ENCODE measurements at regions not wholly inside any gene's neighbourhood (a gene's known extent, or its start where the extent isn't known, plus 50 kb on each side); places are given as distances from the start of the nearest gene placed in this dataset.

DNA sequence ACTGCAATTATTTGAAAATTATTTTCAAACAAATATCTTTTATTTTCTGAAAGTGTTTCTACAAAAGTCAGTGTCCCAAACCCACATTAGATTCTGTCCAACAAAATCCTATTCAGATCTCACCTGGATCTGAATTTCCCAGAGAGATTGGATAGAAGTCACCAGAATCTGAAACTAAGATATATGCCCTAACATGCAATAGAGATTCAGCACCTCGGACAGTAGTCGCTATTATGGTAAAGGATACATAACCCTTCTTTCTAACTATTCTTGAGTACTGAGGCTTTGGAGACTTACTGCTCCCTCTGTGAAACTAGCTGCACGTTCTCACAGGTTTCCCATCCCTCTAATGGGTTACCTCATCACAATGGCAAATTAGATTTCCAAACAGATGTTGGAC is 151.4 kb downstream of the ID4 start:
- intact Hi-C loops (cut with micrococcal nuclease), result no loop called here
- Histone ChIP-seq H3K27ac (ENCODE audit: insufficient read depth, low read length) (no peak overlapping the region), H4K8ac (ENCODE audit: low read depth in 2 of 2, low read length in 2 of 2) (no peak overlapping the region), H3K4me1 (ENCODE audit: control insufficient read depth, insufficient read depth, low read length) (no peaks in the 10 kb centered on the region), H4K91ac (ENCODE audit: insufficient read depth, low read depth, low read length) (no peak overlapping the region), H3K9ac (ENCODE audit: low read depth, low read length) (no peak overlapping the region), H3K27me3 (ENCODE audit: control insufficient read depth, insufficient read depth, low read length) (no peaks in the 10 kb centered on the region), H3K36me3 (ENCODE audit: control insufficient read depth, insufficient read depth, low read length) (no peaks in the 10 kb centered on the region), H3K4me2 (ENCODE audit: low read depth, low read length) (no peak overlapping the region), H3K4me3 (ENCODE audit: insufficient read depth, low read depth, low read length) (no peak overlapping the region), H3K4ac (ENCODE audit: low read depth, low read length) (no peak overlapping the region), H2AK5ac (ENCODE audit: low read depth, low read length) (no peak overlapping the region), H3K79me1 (ENCODE audit: low read depth in 1 of 2, low read length in 2 of 2) (no peaks in the 10 kb centered on the region), H3K9me3 (ENCODE audit: control insufficient read depth, insufficient read depth, low read length) (peaks cover 7% of the 10 kb centered on the region; the same call in 1 of the 2 replicates), H2BK120ac (ENCODE audit: low read depth, low read length) (no peak overlapping the region), H2BK5ac (ENCODE audit: low read depth, low read length, poor library complexity, severe bottlenecking) (no peak overlapping the region), H2AK9ac (replicated peaks; ENCODE audit: low read depth, low read length, poor library complexity) (no peak overlapping the region), H3K14ac (replicated peaks; ENCODE audit: low read depth, low read length) (no peak overlapping the region), H2BK20ac (ENCODE audit: low read depth, low read length) (no peak overlapping the region), H3K18ac (ENCODE audit: low read depth, low read length) (no peak overlapping the region), H2AFZ (replicated peaks; ENCODE audit: low read length, poor library complexity) (no peak overlapping the region), H3K9me1 (ENCODE audit: insufficient read depth, low read length) (no peaks in the 10 kb centered on the region), H3K56ac (ENCODE audit: extremely low read depth, insufficient read depth, low read length) (no peak overlapping the region), H4K20me1 (ENCODE audit: insufficient read depth, low read length) (no peaks in the 10 kb centered on the region), H4K5ac (ENCODE audit: low read depth, low read length) (no peak overlapping the region), H2BK15ac (ENCODE audit: low read depth, low read length) (no peak overlapping the region), H3K23ac (ENCODE audit: low read depth, low read length) (no peak overlapping the region)
- peak; percentile 9 for DNase-seq
- TF ChIP-seq MAZ (IDR thresholded peaks at IDR 0.05; ENCODE audit: borderline replicate concordance, low read depth, low read length) (no peak), CHD1 (IDR thresholded peaks at IDR 0.05; ENCODE audit: low read depth, low read length) (no peak), FOS (IDR thresholded peaks at IDR 0.05; ENCODE audit: low read depth, low read length) (no peak), NFE2L2 (IDR thresholded peaks at IDR 0.05; ENCODE audit: low read depth, low read length) (no peak), BHLHE40 (IDR thresholded peaks at IDR 0.05; ENCODE audit: low read depth, low read length) (no peak), CEBPB (IDR thresholded peaks at IDR 0.05; ENCODE audit: low read depth, low read length) (no peak), SMC3 (IDR thresholded peaks at IDR 0.05; ENCODE audit: low read depth, low read length) (no peak), RAD21 (IDR thresholded peaks at IDR 0.05; ENCODE audit: low read length) (no peak), POLR2A (IDR thresholded peaks at IDR 0.05; ENCODE audit: low read depth, low read length) (no peak), RCOR1 (IDR thresholded peaks at IDR 0.05; ENCODE audit: insufficient replicate concordance, low read length) (no peak)
- TF ChIP-seq, protein P1, sequence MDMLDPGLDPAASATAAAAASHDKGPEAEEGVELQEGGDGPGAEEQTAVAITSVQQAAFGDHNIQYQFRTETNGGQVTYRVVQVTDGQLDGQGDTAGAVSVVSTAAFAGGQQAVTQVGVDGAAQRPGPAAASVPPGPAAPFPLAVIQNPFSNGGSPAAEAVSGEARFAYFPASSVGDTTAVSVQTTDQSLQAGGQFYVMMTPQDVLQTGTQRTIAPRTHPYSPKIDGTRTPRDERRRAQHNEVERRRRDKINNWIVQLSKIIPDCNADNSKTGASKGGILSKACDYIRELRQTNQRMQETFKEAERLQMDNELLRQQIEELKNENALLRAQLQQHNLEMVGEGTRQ (IDR thresholded peaks at IDR 0.05; ENCODE audit: low read depth, low read length), result no peak
- TF ChIP-seq, protein P2, sequence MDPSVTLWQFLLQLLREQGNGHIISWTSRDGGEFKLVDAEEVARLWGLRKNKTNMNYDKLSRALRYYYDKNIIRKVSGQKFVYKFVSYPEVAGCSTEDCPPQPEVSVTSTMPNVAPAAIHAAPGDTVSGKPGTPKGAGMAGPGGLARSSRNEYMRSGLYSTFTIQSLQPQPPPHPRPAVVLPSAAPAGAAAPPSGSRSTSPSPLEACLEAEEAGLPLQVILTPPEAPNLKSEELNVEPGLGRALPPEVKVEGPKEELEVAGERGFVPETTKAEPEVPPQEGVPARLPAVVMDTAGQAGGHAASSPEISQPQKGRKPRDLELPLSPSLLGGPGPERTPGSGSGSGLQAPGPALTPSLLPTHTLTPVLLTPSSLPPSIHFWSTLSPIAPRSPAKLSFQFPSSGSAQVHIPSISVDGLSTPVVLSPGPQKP (IDR thresholded peaks at IDR 0.05; ENCODE audit: borderline replicate concordance, low read depth, low read length), result no peak
- ATAC-seq (ENCODE audit: low read depth), result no peak
- CTCF ChIA-PET, result no interaction called here
- no CpG with 5 or more reads among the region's 3 CpGs for WGBS, 2 experiments (ENCODE audit: extremely low coverage in 2 of 2, insufficient read length in 1 of 2)
- dilution Hi-C loops (cut with HindIII; ENCODE audit: low sequenced_read_pairs, unreplicated experiment), result no loop called here
- no TSS peak for BruUV-seq (replicated peaks)
- in situ Hi-C loops (cut with MboI; ENCODE audit: low sequenced_read_pairs), result no loop called here
- POLR2A ChIA-PET (ENCODE audit: unreplicated experiment), result no interaction called here
